Right lobe of liver (tissue), 4 donors: ENCODE measurements at regions not wholly inside any gene's neighbourhood (a gene's known extent, or its start where the extent isn't known, plus 50 kb on each side); places are given as distances from the start of the nearest gene placed in this dataset.

Experiments used
- CTCF ChIP-seq, 4 donors: fragments of 200-600 bp in 3 of 4; fragments of 450-650 bp in 1 of 4; IDR thresholded peaks; one replicate each; pipeline versions ENCODE4 v1.5.1 to v1.8.0; 2016 to 2022; ENCODE audit warnings: antibody characterized with exemption in 4 of 4, mild to moderate bottlenecking in 2 of 4
- POLR2A ChIP-seq: fragments of 450-650 bp; IDR thresholded peaks from one replicate; pipeline ENCODE4 v1.6.1; 2017; ENCODE audit warnings: antibody characterized with exemption, mild to moderate bottlenecking
- donor health status: DM: no; HTN: no; CAD: no.
- donor health status: DM: no; HTN: no; CAD: no.
- donor health status: DM: no; HTN: yes; CAD: no.

- TF ChIP-seq CTCF (IDR thresholded peaks at IDR 0.05) (no peak), POLR2A (no peak)
These were observed 257.2 kb upstream of the POU3F1 start for GRCh38 chr1:38303843-38304242.
